ENCODE measurements at regions not wholly inside any gene's neighbourhood (a gene's known extent, or its start where the extent isn't known, plus 50 kb on each side); places are given as distances from the start of the nearest gene placed in this dataset.

- Histone ChIP-seq H3K4me3 (replicated peaks in 1 of 2; ENCODE audit: low read depth in 1 of 2, low read length in 2 of 2) (no peak overlapping the region), H4K20me1 (ENCODE audit: insufficient read depth) (no peaks in the 10 kb centered on the region), H3K27ac (ENCODE audit: low read depth, low read length) (no peak overlapping the region), H3K27me3 (ENCODE audit: insufficient read depth, low read length) (no peaks in the 10 kb centered on the region), H3K36me3 (ENCODE audit: control insufficient read depth in 1 of 2, insufficient read depth in 2 of 2, low read length in 2 of 2) (no peaks in the 10 kb centered on the region), H3K9me2 (ENCODE audit: insufficient read depth) (no peaks in the 10 kb centered on the region), H3K4me1 (ENCODE audit: control insufficient read depth in 1 of 2, insufficient read depth in 2 of 2, low read length in 2 of 2) (no peaks in the 10 kb centered on the region), H3K9me3 (ENCODE audit: control insufficient read depth in 1 of 2, insufficient read depth in 1 of 2, low read depth in 1 of 2, low read length in 2 of 2) (peaks cover 0 to 3% of the 10 kb centered on the region in 2 experiments; a peak in 2 of 4 replicates), H3K4me2 (ENCODE audit: low read length) (no peak overlapping the region), H2AFZ (ENCODE audit: low read depth, low read length, poor library complexity, severe bottlenecking) (no peak overlapping the region), H3K79me2 (ENCODE audit: insufficient read depth, low read length) (no peaks in the 10 kb centered on the region), H3K9ac (ENCODE audit: low read length) (no peak overlapping the region)
- ChIA-PET RAD21 (ENCODE audit: low non-redundant PET in 1 of 2, low total read pairs in 2 of 2, uncharacterized antibody in 2 of 2, unreplicated experiment in 2 of 2) (no interaction called here), POLR2A (no interaction called here), CTCF (no interaction called here)
- TF ChIP-seq, protein P1, sequence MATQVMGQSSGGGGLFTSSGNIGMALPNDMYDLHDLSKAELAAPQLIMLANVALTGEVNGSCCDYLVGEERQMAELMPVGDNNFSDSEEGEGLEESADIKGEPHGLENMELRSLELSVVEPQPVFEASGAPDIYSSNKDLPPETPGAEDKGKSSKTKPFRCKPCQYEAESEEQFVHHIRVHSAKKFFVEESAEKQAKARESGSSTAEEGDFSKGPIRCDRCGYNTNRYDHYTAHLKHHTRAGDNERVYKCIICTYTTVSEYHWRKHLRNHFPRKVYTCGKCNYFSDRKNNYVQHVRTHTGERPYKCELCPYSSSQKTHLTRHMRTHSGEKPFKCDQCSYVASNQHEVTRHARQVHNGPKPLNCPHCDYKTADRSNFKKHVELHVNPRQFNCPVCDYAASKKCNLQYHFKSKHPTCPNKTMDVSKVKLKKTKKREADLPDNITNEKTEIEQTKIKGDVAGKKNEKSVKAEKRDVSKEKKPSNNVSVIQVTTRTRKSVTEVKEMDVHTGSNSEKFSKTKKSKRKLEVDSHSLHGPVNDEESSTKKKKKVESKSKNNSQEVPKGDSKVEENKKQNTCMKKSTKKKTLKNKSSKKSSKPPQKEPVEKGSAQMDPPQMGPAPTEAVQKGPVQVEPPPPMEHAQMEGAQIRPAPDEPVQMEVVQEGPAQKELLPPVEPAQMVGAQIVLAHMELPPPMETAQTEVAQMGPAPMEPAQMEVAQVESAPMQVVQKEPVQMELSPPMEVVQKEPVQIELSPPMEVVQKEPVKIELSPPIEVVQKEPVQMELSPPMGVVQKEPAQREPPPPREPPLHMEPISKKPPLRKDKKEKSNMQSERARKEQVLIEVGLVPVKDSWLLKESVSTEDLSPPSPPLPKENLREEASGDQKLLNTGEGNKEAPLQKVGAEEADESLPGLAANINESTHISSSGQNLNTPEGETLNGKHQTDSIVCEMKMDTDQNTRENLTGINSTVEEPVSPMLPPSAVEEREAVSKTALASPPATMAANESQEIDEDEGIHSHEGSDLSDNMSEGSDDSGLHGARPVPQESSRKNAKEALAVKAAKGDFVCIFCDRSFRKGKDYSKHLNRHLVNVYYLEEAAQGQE (IDR thresholded peaks at IDR 0.05; ENCODE audit: low read depth) = no peak
- no peak for TF ChIP-seq SRF (IDR thresholded peaks at IDR 0.05; ENCODE audit: low read depth)
- TF ChIP-seq, protein P2, sequence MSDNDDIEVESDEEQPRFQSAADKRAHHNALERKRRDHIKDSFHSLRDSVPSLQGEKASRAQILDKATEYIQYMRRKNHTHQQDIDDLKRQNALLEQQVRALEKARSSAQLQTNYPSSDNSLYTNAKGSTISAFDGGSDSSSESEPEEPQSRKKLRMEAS (IDR thresholded peaks at IDR 0.05) = no peak
- TF ChIP-seq EZH2phosphoT487 (IDR thresholded peaks at IDR 0.05; ENCODE audit: borderline replicate concordance) = no peak
- TF ChIP-seq CTCF (IDR thresholded peaks at IDR 0.05 in 2 of 3, conservative IDR thresholded peaks at IDR 0.05 in 1 of 3; ENCODE audit: borderline replicate concordance in 1 of 3, insufficient read depth in 1 of 3, low read depth in 2 of 3, low read length in 2 of 3) = no peak
- TF ChIP-seq CBX3 (IDR thresholded peaks at IDR 0.05; ENCODE audit: low read depth) = no peak
- TF ChIP-seq ZFX (IDR thresholded peaks at IDR 0.05) = no peak
- intact Hi-C loops (cut with micrococcal nuclease) = no loop called here
- DNase-seq (ENCODE audit: low read depth, low spot score) = no peak
- ATAC-seq = no peak
- BruUV-seq (replicated peaks) = no TSS peak
These were observed 187.4 kb downstream of the CDC14C start for GRCh38 chr7:49111706-49112105.
